Skeletal muscle satellite cell (primary cell): ENCODE measurements at regions not wholly inside any gene's neighbourhood (a gene's known extent, or its start where the extent isn't known, plus 50 kb on each side); places are given as distances from the start of the nearest gene placed in this dataset.

Experiments used
- H3K27me3 ChIP-seq: 2 replicates; pipeline ENCODE4 v1.7.0; 2013; ENCODE audit warnings: low read length; ENCODE audit not compliant: control insufficient read depth, insufficient read depth
- H3K36me3 ChIP-seq: 2 replicates; pipeline ENCODE4 v1.7.0; 2013; ENCODE audit warnings: mild to moderate bottlenecking, control low read depth, low read length; ENCODE audit not compliant: insufficient read depth
- H3K4me1 ChIP-seq: 2 replicates; pipeline ENCODE4 v1.7.0; 2013; ENCODE audit warnings: low read length; ENCODE audit not compliant: control insufficient read depth, insufficient read depth
- H3K4me2 ChIP-seq: 2 replicates; pipeline ENCODE4 v1.7.0; 2013; ENCODE audit warnings: mild to moderate bottlenecking, low read length
- H3K4me3 ChIP-seq: 2 replicates; pipeline ENCODE4 v1.7.0; 2013; ENCODE audit warnings: low read length
- H3K9ac ChIP-seq: 2 replicates; pipeline ENCODE4 v1.7.0; 2013; ENCODE audit warnings: mild to moderate bottlenecking, low read depth, low read length, moderate library complexity
- H3K9me3 ChIP-seq: replicated peaks from 2 replicates; pipeline ENCODE4 v1.7.0; 2013; ENCODE audit warnings: mild to moderate bottlenecking, control low read depth, low read length

- Histone ChIP-seq H3K4me2 (no peak overlapping the region), H3K27me3 (peaks cover 3% of the 10 kb centered on the region), H3K4me1 (no peaks in the 10 kb centered on the region), H3K36me3 (no peaks in the 10 kb centered on the region), H3K9me3 (no peaks in the 10 kb centered on the region), H3K4me3 (no peak overlapping the region), H3K9ac (no peak overlapping the region)
These were observed 112.2 kb upstream of the TRPM3 start for GRCh38 chr9:71233646-71234045.

GRCh38 chr9:71223953-71224538 lies 102.6 kb upstream of the TRPM3 start:
- Histone ChIP-seq H3K36me3 (no peaks in the 10 kb centered on the region), H3K4me2 (no peak overlapping the region), H3K9me3 (no peaks in the 10 kb centered on the region), H3K4me3 (no peak overlapping the region), H3K9ac (no peak overlapping the region), H3K4me1 (no peaks in the 10 kb centered on the region), H3K27me3 (no peaks in the 10 kb centered on the region)

DNA sequence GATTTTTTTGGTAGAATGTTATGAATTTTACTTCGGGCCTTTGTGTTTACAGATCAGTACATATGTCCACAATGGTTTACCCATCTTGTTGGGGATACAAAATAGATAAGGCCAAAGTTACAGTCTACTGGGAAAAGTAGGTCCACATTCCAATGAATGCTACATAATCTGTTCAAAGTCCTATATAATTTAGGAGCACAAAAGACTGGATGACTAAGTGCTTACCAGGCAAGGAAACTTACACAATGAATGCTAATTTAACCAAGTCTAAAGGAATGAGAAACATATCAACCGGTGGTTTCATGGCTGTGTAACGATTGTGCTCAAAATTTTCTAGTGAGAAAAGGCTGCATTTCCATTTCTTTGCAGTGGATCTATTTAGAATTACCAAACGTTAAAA lies 97.4 kb upstream of the TRPM3 start:
- no peak overlapping the region for H3K4me2 ChIP-seq
- no peak overlapping the region for H3K9ac ChIP-seq
- no peaks in the 10 kb centered on the region for H3K36me3 ChIP-seq
- H3K4me3 ChIP-seq = no peak overlapping the region
- H3K27me3 ChIP-seq = no peaks in the 10 kb centered on the region
- H3K4me1 ChIP-seq = no peaks in the 10 kb centered on the region
- no peaks in the 10 kb centered on the region for H3K9me3 ChIP-seq

DNA sequence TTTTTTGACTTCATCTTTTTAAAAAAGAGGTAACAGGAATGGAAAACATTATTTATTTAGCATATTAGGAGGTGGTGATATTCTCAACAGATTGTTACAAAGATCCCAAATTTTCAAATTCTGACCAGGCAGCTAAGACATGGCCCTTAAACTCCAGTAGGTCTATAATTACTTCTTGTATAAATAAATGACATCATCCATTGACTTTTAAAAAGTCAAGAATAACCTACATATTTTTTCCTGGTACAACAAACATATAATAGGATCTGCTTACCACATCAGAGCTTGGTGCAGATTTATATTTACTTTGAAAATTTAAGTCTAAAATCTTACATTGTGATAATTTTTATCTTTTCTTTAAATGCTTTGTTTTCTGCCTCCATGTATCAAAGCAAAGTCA lies 92.2 kb upstream of the TRPM3 start:
- no peak overlapping the region for H3K4me3 ChIP-seq
- H3K4me2 ChIP-seq = no peak overlapping the region
- no peaks in the 10 kb centered on the region for H3K4me1 ChIP-seq
- no peaks in the 10 kb centered on the region for H3K27me3 ChIP-seq
- H3K9ac ChIP-seq = no peak overlapping the region
- H3K9me3 ChIP-seq = no peaks in the 10 kb centered on the region
- H3K36me3 ChIP-seq = no peaks in the 10 kb centered on the region

DNA sequence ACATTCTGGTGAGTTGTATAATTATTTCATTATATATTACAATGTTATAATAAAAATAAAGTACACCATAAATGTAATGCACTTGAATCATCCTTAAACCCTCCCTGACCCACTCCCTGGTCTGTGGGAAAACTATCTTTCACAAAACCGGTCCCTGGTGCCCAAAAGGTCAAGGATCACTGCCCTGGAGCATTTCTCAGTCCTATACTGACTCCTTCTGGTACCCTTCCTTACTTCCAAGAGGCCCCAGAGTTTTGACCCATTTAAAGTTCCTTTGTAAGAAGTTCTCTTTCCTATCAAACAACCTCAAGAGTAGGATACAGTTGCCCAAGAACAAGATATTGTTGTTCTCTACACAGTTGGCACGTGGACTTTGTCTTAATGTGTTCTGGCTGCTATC lies 88.9 kb upstream of the TRPM3 start:
- Histone ChIP-seq H3K4me3 (no peak overlapping the region), H3K9me3 (no peaks in the 10 kb centered on the region), H3K4me2 (no peak overlapping the region), H3K4me1 (no peaks in the 10 kb centered on the region), H3K27me3 (no peaks in the 10 kb centered on the region), H3K9ac (no peak overlapping the region), H3K36me3 (no peaks in the 10 kb centered on the region)

DNA sequence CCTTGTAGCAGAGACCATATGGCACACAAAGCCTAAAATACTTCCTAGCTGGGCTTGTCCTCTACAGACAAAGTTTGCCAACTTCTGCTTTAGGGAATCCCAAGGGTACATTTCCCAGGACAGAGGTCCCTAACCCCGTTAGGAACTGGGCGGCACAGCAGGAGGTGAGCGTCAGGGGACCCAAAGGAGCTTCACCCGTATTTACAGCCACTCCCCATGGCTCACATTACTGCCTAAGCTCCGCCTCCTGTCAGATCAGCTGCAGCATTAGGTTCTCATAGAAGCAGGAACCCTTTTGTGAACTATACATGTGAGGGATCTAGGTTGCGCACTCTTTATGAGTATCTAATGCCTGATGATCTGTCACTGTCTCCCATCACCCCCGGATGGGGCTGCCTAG lies 88.5 kb upstream of the TRPM3 start:
- H3K4me2 ChIP-seq = no peak overlapping the region
- no peaks in the 10 kb centered on the region for H3K4me1 ChIP-seq
- no peaks in the 10 kb centered on the region for H3K36me3 ChIP-seq
- H3K9me3 ChIP-seq = no peaks in the 10 kb centered on the region
- H3K9ac ChIP-seq = no peak overlapping the region
- no peaks in the 10 kb centered on the region for H3K27me3 ChIP-seq
- H3K4me3 ChIP-seq = no peak overlapping the region

DNA sequence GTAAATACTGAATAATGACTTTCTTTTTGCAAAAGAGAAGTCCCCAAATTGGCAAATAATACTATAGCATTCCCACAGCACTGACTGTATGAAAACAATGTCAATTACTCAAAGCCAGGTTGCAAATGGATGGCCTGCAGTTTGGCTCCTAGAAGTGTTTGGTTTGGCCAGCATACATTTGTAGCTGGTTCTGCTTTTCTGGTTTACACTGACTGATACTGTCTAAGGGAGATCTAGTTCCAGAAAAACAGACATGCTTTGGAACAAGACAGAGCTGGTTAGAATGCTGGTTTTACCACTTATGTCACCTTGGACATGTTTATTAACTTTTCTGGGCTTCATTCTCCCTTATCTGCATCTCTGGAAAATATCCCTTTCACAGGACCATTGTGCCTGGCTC lies 81.5 kb upstream of the TRPM3 start:
- Histone ChIP-seq H3K27me3 (no peaks in the 10 kb centered on the region), H3K4me1 (no peaks in the 10 kb centered on the region), H3K9me3 (no peaks in the 10 kb centered on the region)

DNA sequence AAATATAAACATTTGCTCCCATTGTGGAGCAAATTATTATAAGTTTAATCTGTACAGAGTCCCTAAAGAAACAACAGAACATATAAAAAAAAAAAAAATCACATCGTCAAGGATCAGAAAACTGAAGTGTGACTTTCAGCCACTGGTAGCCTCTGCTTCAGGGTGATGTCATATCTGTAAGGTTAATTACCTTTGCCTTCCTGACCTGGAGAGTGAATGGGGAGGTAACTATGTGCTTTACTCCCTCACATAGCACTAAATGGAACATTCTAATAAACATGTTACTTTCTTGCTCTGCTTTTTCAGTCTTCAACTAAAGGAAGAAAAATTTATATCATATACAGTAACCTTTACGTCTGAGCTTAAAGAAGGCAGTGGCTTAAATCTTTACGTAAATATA lies 70.3 kb upstream of the TRPM3 start:
- H3K36me3 ChIP-seq = no peaks in the 10 kb centered on the region
- H3K4me1 ChIP-seq = no peaks in the 10 kb centered on the region
- peaks cover 2% of the 10 kb centered on the region for H3K27me3 ChIP-seq
- no peak overlapping the region for H3K4me2 ChIP-seq
- H3K9me3 ChIP-seq = no peaks in the 10 kb centered on the region
- H3K9ac ChIP-seq = no peak overlapping the region
- no peak overlapping the region for H3K4me3 ChIP-seq

More for the DNA sequence above, 81.5 kb upstream of the TRPM3 start:
- Histone ChIP-seq H3K4me3 (no peak overlapping the region), H3K9ac (no peak overlapping the region), H3K36me3 (no peaks in the 10 kb centered on the region), H3K4me2 (no peak overlapping the region)

GRCh38 chr9:71183251-71183650 lies 61.8 kb upstream of the TRPM3 start:
- Histone ChIP-seq H3K4me2 (no peak overlapping the region), H3K9ac (no peak overlapping the region), H3K4me1 (no peaks in the 10 kb centered on the region), H3K36me3 (no peaks in the 10 kb centered on the region), H3K27me3 (no peaks in the 10 kb centered on the region), H3K9me3 (no peaks in the 10 kb centered on the region), H3K4me3 (no peak overlapping the region)

GRCh38 chr9:71179183-71179582 lies 57.8 kb upstream of the TRPM3 start:
- Histone ChIP-seq H3K27me3 (no peaks in the 10 kb centered on the region), H3K4me3 (no peak overlapping the region), H3K4me2 (no peak overlapping the region), H3K9me3 (no peaks in the 10 kb centered on the region), H3K4me1 (no peaks in the 10 kb centered on the region), H3K36me3 (no peaks in the 10 kb centered on the region), H3K9ac (no peak overlapping the region)

- Histone ChIP-seq H3K4me2 (no peak overlapping the region), H3K27me3 (no peaks in the 10 kb centered on the region), H3K9ac (no peak overlapping the region), H3K4me3 (no peak overlapping the region), H3K36me3 (no peaks in the 10 kb centered on the region), H3K9me3 (no peaks in the 10 kb centered on the region), H3K4me1 (no peaks in the 10 kb centered on the region)
These were observed 56.5 kb upstream of the TRPM3 start for GRCh38 chr9:71177901-71178300.

DNA sequence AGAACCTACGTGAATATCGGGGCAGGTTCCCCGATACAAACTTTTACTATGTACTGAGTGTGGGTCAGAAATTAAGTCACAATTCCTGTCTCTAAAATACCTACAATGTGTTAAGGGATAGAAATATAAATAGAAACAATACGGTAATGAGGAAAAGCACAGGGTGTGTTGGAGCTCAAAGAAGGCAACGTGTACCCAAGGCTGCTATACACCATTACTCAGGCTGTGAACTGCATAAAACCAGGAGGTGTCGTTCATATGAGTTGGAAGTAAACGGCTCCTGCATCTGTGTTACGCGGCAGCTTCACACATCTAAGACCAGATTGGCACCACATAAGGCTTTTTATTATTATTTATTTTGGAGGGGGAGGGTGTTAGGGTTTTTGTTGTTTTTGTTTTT lies 50.1 kb upstream of the TRPM3 start:
- Histone ChIP-seq H3K9me3 (no peaks in the 10 kb centered on the region), H3K36me3 (no peaks in the 10 kb centered on the region), H3K4me3 (no peak overlapping the region), H3K4me1 (no peaks in the 10 kb centered on the region), H3K9ac (no peak overlapping the region), H3K27me3 (no peaks in the 10 kb centered on the region), H3K4me2 (no peak overlapping the region)
